ENCODE measurements at regions not wholly inside any gene's neighbourhood (a gene's known extent, or its start where the extent isn't known, plus 50 kb on each side); places are given as distances from the start of the nearest gene placed in this dataset.

- TF ChIP-seq POLR2A (IDR thresholded peaks at IDR 0.05; ENCODE audit: low read depth, low read length): no peak
- TF ChIP-seq POLR2AphosphoS5 (IDR thresholded peaks at IDR 0.05; ENCODE audit: low read depth, low read length): no peak
Measured at GRCh38 chr7:35384761-35385700, 131.1 kb upstream of the TBX20 start.

Measured in GM12891 (cell line).